HG02870 (cell line): ENCODE measurements at regions not wholly inside any gene's neighbourhood (a gene's known extent, or its start where the extent isn't known, plus 50 kb on each side); places are given as distances from the start of the nearest gene placed in this dataset.
"Not testable (repeated sequence)": the region's sequence is repeated elsewhere in the genome, so short reads cannot be mapped to it uniquely, and the experiment has no call there.

Experiments used
- ATAC-seq: cut with Tn5 transposase; IDR thresholded peaks from one replicate; pipeline ENCODE4 v1.9.1; 2021; ENCODE audit warnings: mild to moderate bottlenecking, moderate library complexity; ENCODE audit not compliant: unreplicated experiment

- ATAC-seq: no peak
Observed at GRCh38 chr6:99668036-99668705, 61.5 kb downstream of the PRDM13 start.

GRCh38 chr6:99689916-99690685 is 83.5 kb downstream of the PRDM13 start:
- no peak for ATAC-seq

- ATAC-seq: not testable (repeated sequence)
Observed at GRCh38 chr6:99702287-99702686, 95.7 kb downstream of the PRDM13 start.

- no peak for ATAC-seq
Observed at GRCh38 chr6:99709062-99709461, 102.4 kb downstream of the PRDM13 start.

GRCh38 chr6:99711302-99711701 is 104.7 kb downstream of the PRDM13 start:
- no peak for ATAC-seq

- ATAC-seq: no peak
Observed at GRCh38 chr6:99711925-99712324, 105.3 kb downstream of the PRDM13 start.

- no peak for ATAC-seq
Observed at GRCh38 chr6:99712519-99712918, 105.9 kb downstream of the PRDM13 start.

GRCh38 chr6:99722043-99722442 is 115.4 kb downstream of the PRDM13 start:
- not testable (repeated sequence) for ATAC-seq

GRCh38 chr6:99730237-99730636 is 123.6 kb downstream of the PRDM13 start:
- not testable (repeated sequence) for ATAC-seq

- ATAC-seq: no peak
Observed at GRCh38 chr6:99736302-99736701, 129.7 kb downstream of the PRDM13 start.

- ATAC-seq: no peak
Observed at GRCh38 chr6:99739526-99739925, 132.9 kb downstream of the PRDM13 start.

GRCh38 chr6:99741092-99741491 is 134.5 kb downstream of the PRDM13 start:
- ATAC-seq: no peak

GRCh38 chr6:99743647-99744046 is 137.0 kb downstream of the PRDM13 start:
- ATAC-seq: no peak

- no peak for ATAC-seq
Observed at GRCh38 chr6:99745651-99746050, 139.0 kb downstream of the PRDM13 start.

- peak; percentile 91 for ATAC-seq
Observed at GRCh38 chr6:99746261-99746895, 139.7 kb downstream of the PRDM13 start.

GRCh38 chr6:99761711-99762110 is 155.1 kb downstream of the PRDM13 start:
- no peak for ATAC-seq

- ATAC-seq: no peak
Observed at GRCh38 chr6:99768166-99768565, 161.5 kb downstream of the PRDM13 start.

GRCh38 chr6:99779631-99780555 is 173.3 kb downstream of the PRDM13 start:
- no peak for ATAC-seq

- no peak for ATAC-seq
Observed at GRCh38 chr6:99780556-99780885, 173.9 kb downstream of the PRDM13 start.

GRCh38 chr6:99789767-99790166 is 183.1 kb downstream of the PRDM13 start:
- peak; percentile 72 for ATAC-seq

- no peak for ATAC-seq
Observed at GRCh38 chr6:99790679-99791078, 184.0 kb downstream of the PRDM13 start.
